MCF 10A (cell line): ENCODE measurements at regions not wholly inside any gene's neighbourhood (a gene's known extent, or its start where the extent isn't known, plus 50 kb on each side); places are given as distances from the start of the nearest gene placed in this dataset.
"Not testable (repeated sequence)": the region's sequence is repeated elsewhere in the genome, so short reads cannot be mapped to it uniquely, and the experiment has no call there.

Experiments
- BruUV-seq: library from RNA; stranded (reverse); fragments of 400-500 nt; replicated peaks from 2 replicates; lab custom pipeline; 2021; lab: Mats Ljungman, UMichigan
- CTCF ChIA-PET: fragments of 300-600 bp; sonication (Branson Sonifier 250); formaldehyde crosslinking; extraction: SDS; loops from one replicate; lab custom pipeline; 2021; ENCODE audit warnings: antibody characterized with exemption, inconsistent platforms; lab: Yijun Ruan, JAX
- POLR2A ChIA-PET: fragments of 300-600, 350-650 bp; sonication (Branson Sonifier 250); formaldehyde crosslinking; extraction: SDS; loops from one replicate; lab custom pipeline; 2020; ENCODE audit warnings: antibody characterized with exemption, inconsistent platforms; lab: Yijun Ruan, JAX
- DNase-seq: peaks from one replicate; pipeline ENCODE4 v3.0.0-alpha.2; 2018; ENCODE audit not compliant: unreplicated experiment
- H3K27ac Mint-ChIP-seq: one replicate; pipeline ENCODE4 v1.8.0; 2022; ENCODE audit warnings: mild to moderate bottlenecking, low read depth, mixed read lengths; ENCODE audit not compliant: unreplicated experiment
- H3K27me3 Mint-ChIP-seq: one replicate; pipeline ENCODE4 v1.8.0; 2022; ENCODE audit warnings: mixed read lengths; ENCODE audit not compliant: insufficient read depth, unreplicated experiment
- H3K36me3 Mint-ChIP-seq: one replicate; pipeline ENCODE4 v1.8.0; 2022; ENCODE audit warnings: mild to moderate bottlenecking, moderate library complexity, mixed read lengths; ENCODE audit not compliant: insufficient read depth, unreplicated experiment
- H3K4me1 Mint-ChIP-seq: one replicate; pipeline ENCODE4 v1.8.0; 2022; ENCODE audit warnings: mixed read lengths; ENCODE audit not compliant: insufficient read depth, unreplicated experiment
- H3K4me3 Mint-ChIP-seq: one replicate; pipeline ENCODE4 v1.8.0; 2022; ENCODE audit warnings: mild to moderate bottlenecking, moderate library complexity, mixed read lengths; ENCODE audit not compliant: unreplicated experiment
- H3K9me3 Mint-ChIP-seq: one replicate; pipeline ENCODE4 v1.8.0; 2022; ENCODE audit warnings: mixed read lengths; ENCODE audit not compliant: unreplicated experiment
- CTCF ChIP-seq: fragments of 200-600 bp; IDR thresholded peaks from one replicate; pipeline ENCODE4 v1.8.0; 2022; ENCODE audit warnings: antibody characterized with exemption, mild to moderate bottlenecking; ENCODE audit not compliant: unreplicated experiment
- intact Hi-C: fragments of 100-400 bp; cut with micrococcal nuclease; formaldehyde crosslinking; loops from 2 replicates; pipeline ENCODE4 v1.14.1; 2022

- no peaks in the 10 kb centered on the region for H3K36me3 Mint-ChIP-seq
- TF ChIP-seq CTCF: no peak
- H3K27ac Mint-ChIP-seq: no peak overlapping the region
- intact Hi-C loops: no loop called here
- CTCF ChIA-PET: interaction anchor here (0.6 kb wide), 1 partner anchor 138 kb away, joined by 3 read pairs; no protein-coding TSS in a partner anchor
- DNase-seq: no peak
- BruUV-seq: no TSS peak
- H3K27me3 Mint-ChIP-seq: no peaks in the 10 kb centered on the region
- H3K4me1 Mint-ChIP-seq: peaks cover 5% of the 10 kb centered on the region
- no peak overlapping the region for H3K4me3 Mint-ChIP-seq
- no peaks in the 10 kb centered on the region for H3K9me3 Mint-ChIP-seq
- POLR2A ChIA-PET: interaction anchor here (0.7 kb wide), 1 partner anchor 433 kb away, joined by 3 read pairs; no protein-coding TSS in a partner anchor
These were observed 258.7 kb upstream of the IL12B start for GRCh38 chr5:159588941-159589340.

GRCh38 chr5:159593518-159594073, 263.3 kb upstream of the IL12B start:
- no peak for DNase-seq
- H3K4me1 Mint-ChIP-seq: peaks cover 6% of the 10 kb centered on the region
- H3K36me3 Mint-ChIP-seq: no peaks in the 10 kb centered on the region
- H3K27me3 Mint-ChIP-seq: no peaks in the 10 kb centered on the region
- intact Hi-C loops: no loop called here
- no peak overlapping the region for H3K27ac Mint-ChIP-seq
- TF ChIP-seq CTCF: no peak
- ChIA-PET CTCF (interaction anchor here (0.6 to 1.8 kb wide), 5 partner anchors 10 to 184 kb away, joined by 3 to 10 read pairs (median 3); no protein-coding TSS in a partner anchor), POLR2A (interaction anchor here (0.7 to 1.6 kb wide), 2 partner anchors 10 to 151 kb away, joined by 3 read pairs; no protein-coding TSS in a partner anchor)
- H3K9me3 Mint-ChIP-seq: peaks cover 13% of the 10 kb centered on the region
- BruUV-seq: no TSS peak
- H3K4me3 Mint-ChIP-seq: no peak overlapping the region

GRCh38 chr5:159595561-159595960, 265.3 kb upstream of the IL12B start:
- BruUV-seq, DNase-seq, H3K4me3 Mint-ChIP-seq, intact Hi-C loops, H3K4me1 Mint-ChIP-seq, H3K27ac Mint-ChIP-seq, H3K36me3 Mint-ChIP-seq, H3K27me3 Mint-ChIP-seq: not testable (repeated sequence)
- ChIA-PET CTCF (interaction anchor here (0.6 to 1.7 kb wide), 4 partner anchors 8 to 146 kb away, joined by 3 to 4 read pairs (median 4); no protein-coding TSS in a partner anchor), POLR2A (interaction anchor here (1.0 kb wide), 1 partner anchor 14 kb away, joined by 4 read pairs; no protein-coding TSS in a partner anchor)
- H3K9me3 Mint-ChIP-seq: peaks cover 13% of the 10 kb centered on the region

GRCh38 chr5:159601216-159601615, 270.9 kb upstream of the IL12B start:
- no peak for DNase-seq
- no peak overlapping the region for H3K4me3 Mint-ChIP-seq
- no peak for TF ChIP-seq CTCF
- BruUV-seq: no TSS peak
- peaks cover 20% of the 10 kb centered on the region for H3K9me3 Mint-ChIP-seq
- CTCF ChIA-PET: interaction anchor here (1.5 to 1.6 kb wide), 2 partner anchors 18 to 20 kb away, joined by 5 read pairs; no protein-coding TSS in a partner anchor
- no peaks in the 10 kb centered on the region for H3K36me3 Mint-ChIP-seq
- POLR2A ChIA-PET: interaction anchor here (0.6 kb wide), 1 partner anchor 364 kb away, joined by 3 read pairs; no protein-coding TSS in a partner anchor
- peaks cover 10% of the 10 kb centered on the region for H3K4me1 Mint-ChIP-seq
- H3K27me3 Mint-ChIP-seq: no peaks in the 10 kb centered on the region
- H3K27ac Mint-ChIP-seq: no peak overlapping the region
- intact Hi-C loops: no loop called here
